ENCODE measurements at regions not wholly inside any gene's neighbourhood (a gene's known extent, or its start where the extent isn't known, plus 50 kb on each side); places are given as distances from the start of the nearest gene placed in this dataset.

DNA sequence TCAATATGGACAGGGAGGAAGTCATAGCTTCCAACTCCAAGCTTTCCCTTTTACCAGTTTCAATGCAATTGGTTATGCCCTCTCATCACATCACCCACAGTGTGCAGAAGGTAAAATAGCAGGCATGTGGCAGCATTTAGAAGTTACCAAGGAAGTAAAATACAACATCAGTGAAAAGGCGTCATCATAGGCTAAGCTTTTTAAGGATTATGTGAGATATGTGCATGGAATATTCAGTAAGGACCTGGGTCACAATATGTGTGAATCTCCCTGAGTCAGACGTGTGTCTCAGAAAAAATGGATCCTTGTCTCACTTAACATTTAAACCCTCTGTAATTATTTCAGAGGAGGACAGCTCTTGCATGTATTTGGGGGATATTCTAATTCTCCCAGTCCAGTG lies 522.8 kb upstream of the POM121L12 start:
- intact Hi-C loops (cut with DNase I), result no loop called here
- no peak for DNase-seq
- Histone ChIP-seq H3K4me3 (no peak overlapping the region), H3K36me3 (no peaks in the 10 kb centered on the region), H3K27ac (no peak overlapping the region), H3K27me3 (no peaks in the 10 kb centered on the region), H3K9me3 (no peaks in the 10 kb centered on the region), H3K4me1 (ENCODE audit: insufficient read depth) (no peaks in the 10 kb centered on the region)
- TF ChIP-seq POLR2A (IDR thresholded peaks at IDR 0.05) (no peak), CTCF (IDR thresholded peaks at IDR 0.05) (no peak), EP300 (IDR thresholded peaks at IDR 0.05) (no peak)
- WGBS, 3 donors, result 77 to 84% (median 83%) methylated on average over 2 of the region's 2 CpGs

- no peak for DNase-seq
- 39 to 58% (median 49%) methylated on average over 7 of the region's 7 CpGs for WGBS, 3 donors
- intact Hi-C loops (cut with DNase I), result no loop called here
- H3K9me3 ChIP-seq, result no peaks in the 10 kb centered on the region
- no peaks in the 10 kb centered on the region for H3K4me1 ChIP-seq (ENCODE audit: insufficient read depth)
- H3K36me3 ChIP-seq, result no peaks in the 10 kb centered on the region
- no peaks in the 10 kb centered on the region for H3K27me3 ChIP-seq
- no peak for TF ChIP-seq POLR2A (IDR thresholded peaks at IDR 0.05)
- TF ChIP-seq EP300 (IDR thresholded peaks at IDR 0.05), result no peak
- no peak for TF ChIP-seq CTCF (IDR thresholded peaks at IDR 0.05)
- H3K4me3 ChIP-seq, result no peak overlapping the region
- H3K27ac ChIP-seq, result no peak overlapping the region
These were observed 527.7 kb upstream of the POM121L12 start for GRCh38 chr7:52507546-52508255.

DNA sequence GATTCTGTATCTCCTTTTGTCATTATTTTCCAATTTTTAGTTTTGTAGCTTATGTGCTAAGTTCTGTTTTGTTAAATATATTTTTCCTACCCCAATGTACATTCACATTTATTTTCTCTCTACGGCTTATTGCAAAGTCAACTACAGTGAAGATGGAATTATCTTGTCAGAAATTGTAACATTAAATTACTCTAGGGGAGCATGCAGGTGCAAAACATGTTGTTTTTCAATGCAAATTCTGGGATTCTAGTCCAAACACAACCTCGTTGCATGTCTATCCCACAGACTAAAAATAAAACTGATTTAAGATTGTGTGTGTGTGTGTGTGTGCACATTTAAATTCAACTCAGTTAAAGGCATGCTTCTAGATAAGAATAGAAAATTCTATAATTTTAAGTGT lies 529.1 kb upstream of the POM121L12 start:
- Histone ChIP-seq H3K4me1 (ENCODE audit: insufficient read depth) (no peaks in the 10 kb centered on the region), H3K27me3 (no peaks in the 10 kb centered on the region), H3K27ac (no peak overlapping the region), H3K9me3 (no peaks in the 10 kb centered on the region), H3K36me3 (no peaks in the 10 kb centered on the region), H3K4me3 (no peak overlapping the region)
- intact Hi-C loops (cut with DNase I), result no loop called here
- TF ChIP-seq CTCF (IDR thresholded peaks at IDR 0.05) (no peak), POLR2A (IDR thresholded peaks at IDR 0.05) (no peak), EP300 (IDR thresholded peaks at IDR 0.05) (no peak)
- 17 to 42% (median 20%) methylated on average over 2 of the region's 2 CpGs for WGBS, 3 donors
- no peak for DNase-seq

DNA sequence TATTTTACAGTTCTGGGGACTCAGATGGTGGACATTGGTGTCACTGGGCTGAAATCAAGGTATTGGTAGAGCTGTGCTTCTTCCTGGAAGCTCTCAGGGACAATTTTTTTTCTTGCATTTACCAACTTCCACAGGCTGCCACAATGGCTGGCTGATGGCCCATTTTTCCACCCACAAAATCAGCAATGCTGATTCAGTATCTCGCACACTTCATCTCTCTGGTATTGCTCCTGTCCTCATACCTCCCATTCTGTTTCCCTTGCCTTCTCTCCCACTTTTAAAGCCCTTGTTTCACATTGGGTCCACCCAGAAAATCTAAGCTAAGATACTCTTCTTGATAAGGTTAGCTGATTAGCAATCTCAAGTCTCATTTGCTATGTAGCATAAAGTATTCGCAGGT lies 530.9 kb upstream of the POM121L12 start:
- no peaks in the 10 kb centered on the region for H3K27me3 ChIP-seq
- TF ChIP-seq POLR2A (IDR thresholded peaks at IDR 0.05) (no peak), CTCF (IDR thresholded peaks at IDR 0.05) (no peak), EP300 (IDR thresholded peaks at IDR 0.05) (no peak)
- H3K4me3 ChIP-seq, result no peak overlapping the region
- H3K36me3 ChIP-seq, result no peaks in the 10 kb centered on the region
- intact Hi-C loops (cut with DNase I), result no loop called here
- no peak for DNase-seq
- no peak overlapping the region for H3K27ac ChIP-seq
- WGBS, 3 donors, result 91 to 93% (median 92%) methylated on average over 2 of the region's 2 CpGs
- H3K4me1 ChIP-seq (ENCODE audit: insufficient read depth), result no peaks in the 10 kb centered on the region
- H3K9me3 ChIP-seq, result no peaks in the 10 kb centered on the region
